Lower lobe of right lung (tissue), 2 donors: ENCODE measurements at regions not wholly inside any gene's neighbourhood (a gene's known extent, or its start where the extent isn't known, plus 50 kb on each side); places are given as distances from the start of the nearest gene placed in this dataset.

ENCODE experiments used
- ATAC-seq, 2 donors: fragments of 200-7000 bp; cut with Tn5 transposase; one replicate each; pipeline ENCODE4 v1.9.1; 2020 to 2022; ENCODE audit warnings: mild to moderate bottlenecking in 2 of 2, moderate library complexity in 2 of 2
- DNase-seq: peaks from one replicate; pipeline ENCODE4 v3.0.0-alpha.2; 2020
- H3K27ac ChIP-seq: fragments of 200-600 bp; one replicate; pipeline ENCODE4 v1.8.0; 2022
- H3K27me3 ChIP-seq: fragments of 200-600 bp; one replicate; pipeline ENCODE4 v1.8.0; 2022; ENCODE audit warnings: low read depth
- H3K36me3 ChIP-seq: fragments of 200-600 bp; one replicate; pipeline ENCODE4 v1.8.0; 2022; ENCODE audit warnings: mild to moderate bottlenecking
- H3K4me1 ChIP-seq: fragments of 200-600 bp; one replicate; pipeline ENCODE4 v1.8.0; 2022
- H3K4me3 ChIP-seq: fragments of 200-600 bp; one replicate; pipeline ENCODE4 v1.8.0; 2022; ENCODE audit warnings: mild to moderate bottlenecking
- H3K9me3 ChIP-seq: fragments of 200-600 bp; one replicate; pipeline ENCODE4 v1.8.0; 2022
- CTCF ChIP-seq: fragments of 200-600 bp; IDR thresholded peaks from one replicate; pipeline ENCODE4 v1.8.0; 2022; ENCODE audit warnings: antibody characterized with exemption, mild to moderate bottlenecking
- intact Hi-C: fragments of 100-400 bp; cut with DNase I; formaldehyde crosslinking; loops from one replicate; pipeline ENCODE4 v1.11.0; 2022
- donor health status: DM: no; HTN: yes; CAD: no; lungs with severe emphysema.

GRCh38 chr5:82622711-82623514, 344.8 kb upstream of the RPS23 start:
- Histone ChIP-seq H3K36me3 (no peaks in the 10 kb centered on the region), H3K27ac (no peak overlapping the region), H3K27me3 (no peaks in the 10 kb centered on the region), H3K4me3 (no peak overlapping the region), H3K4me1 (no peaks in the 10 kb centered on the region), H3K9me3 (no peaks in the 10 kb centered on the region)
- intact Hi-C loops = no loop called here
- ATAC-seq (no peak), DNase-seq (no peak)
- TF ChIP-seq CTCF = no peak

- Histone ChIP-seq H3K27me3 (no peaks in the 10 kb centered on the region), H3K36me3 (no peaks in the 10 kb centered on the region), H3K27ac (no peak overlapping the region), H3K4me1 (no peaks in the 10 kb centered on the region), H3K9me3 (no peaks in the 10 kb centered on the region), H3K4me3 (no peak overlapping the region)
- no peak for DNase-seq
- no peak for ATAC-seq
- intact Hi-C loops = no loop called here
- no peak for TF ChIP-seq CTCF
These were observed 344.1 kb upstream of the RPS23 start for GRCh38 chr5:82622205-82622604.

GRCh38 chr5:82620957-82621600, 342.9 kb upstream of the RPS23 start:
- no peaks in the 10 kb centered on the region for H3K36me3 ChIP-seq
- no peak overlapping the region for H3K27ac ChIP-seq
- intact Hi-C loops = no loop called here
- DNase-seq (no peak), ATAC-seq (no peak)
- TF ChIP-seq CTCF = no peak
- no peaks in the 10 kb centered on the region for H3K27me3 ChIP-seq
- H3K9me3 ChIP-seq = no peaks in the 10 kb centered on the region
- no peaks in the 10 kb centered on the region for H3K4me1 ChIP-seq
- H3K4me3 ChIP-seq = no peak overlapping the region

- ATAC-seq (no peak), DNase-seq (no peak)
- Histone ChIP-seq H3K4me1 (no peaks in the 10 kb centered on the region), H3K36me3 (no peaks in the 10 kb centered on the region), H3K4me3 (no peak overlapping the region), H3K9me3 (no peaks in the 10 kb centered on the region), H3K27ac (no peak overlapping the region), H3K27me3 (no peaks in the 10 kb centered on the region)
- intact Hi-C loops = no loop called here
- no peak for TF ChIP-seq CTCF
These were observed 340.9 kb upstream of the RPS23 start for GRCh38 chr5:82619097-82619496.

- intact Hi-C loops = no loop called here
These were observed 336.6 kb upstream of the RPS23 start for GRCh38 chr5:82614706-82615105.

More at GRCh38 chr5:82614706-82615105, 336.6 kb upstream of the RPS23 start:
- Histone ChIP-seq H3K36me3 (no peaks in the 10 kb centered on the region), H3K9me3 (no peaks in the 10 kb centered on the region), H3K4me3 (no peak overlapping the region), H3K27me3 (no peaks in the 10 kb centered on the region), H3K4me1 (no peaks in the 10 kb centered on the region), H3K27ac (no peak overlapping the region)
- TF ChIP-seq CTCF = no peak
- ATAC-seq (no peak), DNase-seq (no peak)
